ENCODE measurements at regions not wholly inside any gene's neighbourhood (a gene's known extent, or its start where the extent isn't known, plus 50 kb on each side); places are given as distances from the start of the nearest gene placed in this dataset.

DNA sequence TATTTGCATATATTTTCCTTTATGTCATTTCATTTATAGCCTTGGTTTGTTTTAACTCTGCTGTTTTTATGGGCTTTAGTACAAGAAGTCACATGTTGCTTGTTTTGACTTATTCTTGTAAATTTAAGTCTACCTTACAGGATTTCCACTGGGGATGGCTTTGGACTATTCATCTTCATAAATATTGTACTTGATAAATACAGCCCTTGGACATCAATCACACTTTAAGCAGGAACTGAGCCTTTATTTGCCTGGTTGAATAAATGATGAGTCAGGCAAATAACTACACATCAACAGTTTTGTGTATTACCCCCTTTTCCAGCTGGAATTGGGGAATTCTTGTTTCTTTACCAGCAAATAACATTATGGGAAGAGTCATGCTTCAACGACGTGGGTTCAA, 286.0 kb downstream of the CNTN3 start:
- Mint-ChIP-seq H3K4me3 (ENCODE audit: unreplicated experiment) (no peak overlapping the region), H3K9me3 (ENCODE audit: unreplicated experiment) (no peaks in the 10 kb centered on the region), H3K4me1 (ENCODE audit: low read depth, unreplicated experiment) (no peaks in the 10 kb centered on the region), H3K27ac (ENCODE audit: unreplicated experiment) (no peak overlapping the region), H3K27me3 (ENCODE audit: unreplicated experiment) (no peaks in the 10 kb centered on the region), H3K36me3 (ENCODE audit: unreplicated experiment) (no peaks in the 10 kb centered on the region)
- TF ChIP-seq, protein P1, sequence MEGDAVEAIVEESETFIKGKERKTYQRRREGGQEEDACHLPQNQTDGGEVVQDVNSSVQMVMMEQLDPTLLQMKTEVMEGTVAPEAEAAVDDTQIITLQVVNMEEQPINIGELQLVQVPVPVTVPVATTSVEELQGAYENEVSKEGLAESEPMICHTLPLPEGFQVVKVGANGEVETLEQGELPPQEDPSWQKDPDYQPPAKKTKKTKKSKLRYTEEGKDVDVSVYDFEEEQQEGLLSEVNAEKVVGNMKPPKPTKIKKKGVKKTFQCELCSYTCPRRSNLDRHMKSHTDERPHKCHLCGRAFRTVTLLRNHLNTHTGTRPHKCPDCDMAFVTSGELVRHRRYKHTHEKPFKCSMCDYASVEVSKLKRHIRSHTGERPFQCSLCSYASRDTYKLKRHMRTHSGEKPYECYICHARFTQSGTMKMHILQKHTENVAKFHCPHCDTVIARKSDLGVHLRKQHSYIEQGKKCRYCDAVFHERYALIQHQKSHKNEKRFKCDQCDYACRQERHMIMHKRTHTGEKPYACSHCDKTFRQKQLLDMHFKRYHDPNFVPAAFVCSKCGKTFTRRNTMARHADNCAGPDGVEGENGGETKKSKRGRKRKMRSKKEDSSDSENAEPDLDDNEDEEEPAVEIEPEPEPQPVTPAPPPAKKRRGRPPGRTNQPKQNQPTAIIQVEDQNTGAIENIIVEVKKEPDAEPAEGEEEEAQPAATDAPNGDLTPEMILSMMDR (IDR thresholded peaks at IDR 0.05; ENCODE audit: partially characterized antibody, unreplicated experiment), result no peak
- no peak for DNase-seq

DNA sequence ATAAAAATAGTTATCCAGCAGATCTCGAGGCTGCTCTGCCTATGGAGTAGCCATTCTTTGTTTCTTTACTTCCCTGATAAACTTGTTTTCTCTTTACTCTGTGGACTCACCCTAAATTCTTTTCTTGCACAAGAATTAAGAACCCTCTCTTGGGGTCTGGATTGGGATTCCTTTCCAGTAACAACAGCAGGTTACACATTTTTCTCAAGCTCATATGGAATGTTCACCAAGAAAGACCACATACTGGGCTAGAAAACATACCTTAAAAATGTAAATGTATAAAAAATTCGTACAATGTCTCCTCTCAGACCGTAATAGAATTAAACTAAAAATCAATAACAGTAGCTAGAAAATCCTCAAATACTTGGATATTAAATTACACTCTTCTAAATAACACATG, 299.2 kb downstream of the CNTN3 start:
- Mint-ChIP-seq H3K36me3 (ENCODE audit: unreplicated experiment) (peaks cover 16% of the 10 kb centered on the region), H3K27me3 (ENCODE audit: unreplicated experiment) (no peaks in the 10 kb centered on the region), H3K4me1 (ENCODE audit: low read depth, unreplicated experiment) (peaks cover 5% of the 10 kb centered on the region), H3K27ac (ENCODE audit: unreplicated experiment) (no peak overlapping the region), H3K9me3 (ENCODE audit: unreplicated experiment) (no peaks in the 10 kb centered on the region), H3K4me3 (ENCODE audit: unreplicated experiment) (no peak overlapping the region)
- TF ChIP-seq, protein P1 (IDR thresholded peaks at IDR 0.05; ENCODE audit: partially characterized antibody, unreplicated experiment), result no peak
- no peak for DNase-seq

DNA sequence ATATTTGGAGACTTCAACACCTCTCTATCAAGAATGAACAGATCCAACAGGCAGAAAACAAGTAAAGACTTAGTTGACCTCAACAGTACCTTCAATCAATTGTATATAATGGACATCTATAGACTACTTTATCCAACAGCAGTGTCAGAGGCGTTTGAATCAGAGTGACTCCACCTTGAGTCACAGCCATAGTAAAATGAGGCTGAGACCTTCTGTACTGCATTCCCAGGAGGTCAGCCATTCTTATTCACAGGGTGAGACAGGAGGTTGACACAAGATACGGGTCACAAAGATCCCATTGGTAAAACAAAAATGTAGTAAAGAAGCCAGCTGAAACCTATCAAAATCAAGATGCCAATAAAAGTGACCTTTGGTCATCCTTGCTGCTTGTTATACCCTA, 299.8 kb downstream of the CNTN3 start:
- Mint-ChIP-seq H3K27ac (ENCODE audit: unreplicated experiment) (no peak overlapping the region), H3K27me3 (ENCODE audit: unreplicated experiment) (no peaks in the 10 kb centered on the region), H3K4me3 (ENCODE audit: unreplicated experiment) (no peak overlapping the region), H3K4me1 (ENCODE audit: low read depth, unreplicated experiment) (peaks cover 5% of the 10 kb centered on the region), H3K36me3 (ENCODE audit: unreplicated experiment) (peaks cover 16% of the 10 kb centered on the region), H3K9me3 (ENCODE audit: unreplicated experiment) (no peaks in the 10 kb centered on the region)
- TF ChIP-seq, protein P1 (IDR thresholded peaks at IDR 0.05; ENCODE audit: partially characterized antibody, unreplicated experiment), result no peak
- DNase-seq, result no peak

DNA sequence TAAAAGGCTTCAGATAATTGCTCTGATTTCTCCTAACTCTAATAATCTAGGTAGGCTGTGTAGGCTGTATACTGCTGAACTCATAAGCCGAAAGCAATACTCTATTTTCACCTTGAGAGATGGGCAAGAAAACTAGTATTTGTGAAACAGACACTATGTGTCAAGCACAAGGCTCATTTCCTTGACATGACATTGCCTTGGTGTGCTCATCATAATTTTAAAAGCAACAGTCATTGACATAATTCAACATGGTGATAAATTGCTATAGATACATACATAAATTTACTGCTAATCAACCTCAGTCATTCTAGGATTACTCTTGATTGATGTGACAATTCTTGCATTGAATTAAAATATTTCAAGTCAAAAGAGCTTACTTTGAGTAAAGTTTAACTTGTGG, 304.7 kb downstream of the CNTN3 start:
- Mint-ChIP-seq H3K9me3 (ENCODE audit: unreplicated experiment) (no peaks in the 10 kb centered on the region), H3K27ac (ENCODE audit: unreplicated experiment) (no peak overlapping the region), H3K4me3 (ENCODE audit: unreplicated experiment) (no peak overlapping the region), H3K36me3 (ENCODE audit: unreplicated experiment) (no peaks in the 10 kb centered on the region), H3K27me3 (ENCODE audit: unreplicated experiment) (no peaks in the 10 kb centered on the region), H3K4me1 (ENCODE audit: low read depth, unreplicated experiment) (peaks cover 5% of the 10 kb centered on the region)
- TF ChIP-seq, protein P1 (IDR thresholded peaks at IDR 0.05; ENCODE audit: partially characterized antibody, unreplicated experiment), result no peak
- DNase-seq, result no peak

DNA sequence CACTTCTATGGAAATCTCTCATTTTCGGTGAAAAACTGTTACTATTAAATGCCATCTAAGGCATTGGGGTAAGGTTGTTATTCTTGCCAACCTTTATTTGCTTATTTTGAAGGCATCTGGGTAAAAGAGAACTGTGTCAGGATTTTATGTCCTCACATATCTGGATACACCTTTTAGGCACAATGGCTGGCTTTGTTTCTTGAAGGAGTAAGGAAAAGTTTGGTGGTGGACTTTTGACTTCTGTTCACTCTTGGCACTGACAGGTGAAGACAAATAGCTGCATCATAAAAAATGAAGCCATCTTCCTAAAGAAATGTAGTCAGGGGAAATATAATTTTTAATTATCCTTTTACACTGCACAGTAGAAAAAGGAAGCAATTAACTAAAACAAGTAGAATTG, 310.0 kb downstream of the CNTN3 start:
- H3K36me3 Mint-ChIP-seq (ENCODE audit: unreplicated experiment), result no peaks in the 10 kb centered on the region
- H3K9me3 Mint-ChIP-seq (ENCODE audit: unreplicated experiment), result peaks cover 4% of the 10 kb centered on the region
- no peak overlapping the region for H3K27ac Mint-ChIP-seq (ENCODE audit: unreplicated experiment)
- no peak overlapping the region for H3K4me3 Mint-ChIP-seq (ENCODE audit: unreplicated experiment)
- peaks cover 5% of the 10 kb centered on the region for H3K4me1 Mint-ChIP-seq (ENCODE audit: low read depth, unreplicated experiment)
- no peaks in the 10 kb centered on the region for H3K27me3 Mint-ChIP-seq (ENCODE audit: unreplicated experiment)
- TF ChIP-seq, protein P1 (IDR thresholded peaks at IDR 0.05; ENCODE audit: partially characterized antibody, unreplicated experiment), result no peak
- no peak for DNase-seq
